A673 (cell line): ENCODE measurements at regions not wholly inside any gene's neighbourhood (a gene's known extent, or its start where the extent isn't known, plus 50 kb on each side); places are given as distances from the start of the nearest gene placed in this dataset.

Source experiments
- BruUV-seq: library from RNA; stranded (reverse); fragments of 400-500 nt; replicated peaks from 2 replicates; lab custom pipeline; 2021; lab: Mats Ljungman, UMichigan
- CTCF ChIA-PET: fragments of 300-600 bp; sonication (Branson Sonifier 250); formaldehyde crosslinking; loops from one replicate; lab custom pipeline; 2022; ENCODE audit warnings: antibody characterized with exemption; lab: Charles Lee
- POLR2A ChIA-PET: fragments of 300-600 bp; sonication (Branson Sonifier 250); formaldehyde crosslinking; loops from one replicate; lab custom pipeline; 2022; ENCODE audit warnings: antibody characterized with exemption; ENCODE audit not compliant: low non-redundant PET; lab: Charles Lee
- DNase-seq: peaks from one replicate; pipeline ENCODE4 v3.0.0-alpha.2; 2015; ENCODE audit warnings: low spot score
- H3K27ac ChIP-seq: fragments of 200-600 bp; sonication (generic); 2 replicates; pipeline ENCODE4 v1.5.1; 2016; ENCODE audit warnings: mixed run types, low read depth, mild to moderate bottlenecking, mixed read lengths, antibody characterized with exemption, low read length; ENCODE audit not compliant: poor library complexity, severe bottlenecking
- H3K27me3 ChIP-seq: fragments of 200-600 bp; sonication (generic); replicated peaks from 2 replicates; pipeline ENCODE4 v1.6.1; 2017; ENCODE audit warnings: mixed run types, low read depth, mild to moderate bottlenecking, mixed read lengths, antibody characterized with exemption, low read length; ENCODE audit not compliant: insufficient read depth, poor library complexity
- H3K36me3 ChIP-seq: fragments of 200-600 bp; sonication (generic); 2 replicates; pipeline ENCODE4 v1.6.1; 2016; ENCODE audit warnings: mixed run types, mild to moderate bottlenecking, mixed read lengths, antibody characterized with exemption, low read length; ENCODE audit not compliant: insufficient read depth, poor library complexity, severe bottlenecking
- H3K4me1 ChIP-seq: fragments of 200-600 bp; sonication (generic); 2 replicates; pipeline ENCODE4 v1.6.1; 2017; ENCODE audit warnings: mixed run types, mild to moderate bottlenecking, mixed read lengths, antibody characterized with exemption, low read length; ENCODE audit not compliant: insufficient read depth, poor library complexity, severe bottlenecking
- H3K4me3 ChIP-seq: fragments of 200-600 bp; sonication (generic); 2 replicates; pipeline ENCODE4 v1.5.1; 2016; ENCODE audit warnings: low read depth, mixed run types, mild to moderate bottlenecking, mixed read lengths, low read length; ENCODE audit not compliant: poor library complexity, severe bottlenecking
- H3K9me3 ChIP-seq: fragments of 200-600 bp; sonication (generic); 2 replicates; pipeline ENCODE4 v1.6.1; 2016; ENCODE audit warnings: mixed run types, low read depth, mild to moderate bottlenecking, mixed read lengths, antibody characterized with exemption, low read length; ENCODE audit not compliant: poor library complexity, severe bottlenecking
- EZH2 ChIP-seq: fragments of 200-600 bp; sonication (generic); IDR thresholded peaks from 2 replicates; pipeline ENCODE4 v1.6.1; 2017; ENCODE audit warnings: borderline replicate concordance, low read depth, mild to moderate bottlenecking, mixed read lengths, antibody characterized with exemption, low read length; ENCODE audit not compliant: poor library complexity, severe bottlenecking
- intact Hi-C: fragments of 100-400 bp; cut with micrococcal nuclease; formaldehyde crosslinking; loops from one replicate; pipeline ENCODE4 v1.10.0; 2022; ENCODE audit not compliant: unreplicated experiment
- TF ChIP-seq, protein P1 (sequence below): fragments of 300-800, 200-600 bp; sonication (generic); conservative IDR thresholded peaks from 2 replicates; pipeline ENCODE4 v1.5.1; 2017; ENCODE audit warnings: low read depth, mild to moderate bottlenecking, antibody characterized with exemption, low read length, moderate library complexity, mixed read lengths

DNA sequence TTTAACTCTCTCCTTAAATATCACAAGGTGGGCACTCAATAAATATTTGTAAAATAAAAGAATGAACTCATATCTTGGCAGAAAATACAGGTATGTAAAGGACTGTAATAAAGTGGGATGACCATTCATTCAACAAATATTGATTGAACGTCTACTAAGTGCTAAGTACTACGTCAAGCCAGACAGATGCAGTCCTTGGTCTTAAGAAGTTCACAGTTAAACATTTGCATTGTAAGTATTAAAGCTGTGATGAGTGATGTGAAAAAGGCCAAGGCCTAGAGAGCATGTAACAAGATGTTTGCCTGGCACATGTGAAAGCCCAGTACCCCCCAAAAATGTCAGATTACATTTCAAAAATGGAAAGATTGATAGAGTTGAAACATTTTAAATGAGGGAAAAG lies 130.1 kb upstream of the TMEM170B start:
- no peaks in the 10 kb centered on the region for H3K27me3 ChIP-seq
- ChIA-PET POLR2A (no interaction called here), CTCF (no interaction called here)
- no peaks in the 10 kb centered on the region for H3K36me3 ChIP-seq
- no TSS peak for BruUV-seq
- no peak overlapping the region for H3K4me3 ChIP-seq
- H3K27ac ChIP-seq: no peak overlapping the region
- no peak for DNase-seq
- no peaks in the 10 kb centered on the region for H3K9me3 ChIP-seq
- intact Hi-C loops: no loop called here
- TF ChIP-seq, protein P1, sequence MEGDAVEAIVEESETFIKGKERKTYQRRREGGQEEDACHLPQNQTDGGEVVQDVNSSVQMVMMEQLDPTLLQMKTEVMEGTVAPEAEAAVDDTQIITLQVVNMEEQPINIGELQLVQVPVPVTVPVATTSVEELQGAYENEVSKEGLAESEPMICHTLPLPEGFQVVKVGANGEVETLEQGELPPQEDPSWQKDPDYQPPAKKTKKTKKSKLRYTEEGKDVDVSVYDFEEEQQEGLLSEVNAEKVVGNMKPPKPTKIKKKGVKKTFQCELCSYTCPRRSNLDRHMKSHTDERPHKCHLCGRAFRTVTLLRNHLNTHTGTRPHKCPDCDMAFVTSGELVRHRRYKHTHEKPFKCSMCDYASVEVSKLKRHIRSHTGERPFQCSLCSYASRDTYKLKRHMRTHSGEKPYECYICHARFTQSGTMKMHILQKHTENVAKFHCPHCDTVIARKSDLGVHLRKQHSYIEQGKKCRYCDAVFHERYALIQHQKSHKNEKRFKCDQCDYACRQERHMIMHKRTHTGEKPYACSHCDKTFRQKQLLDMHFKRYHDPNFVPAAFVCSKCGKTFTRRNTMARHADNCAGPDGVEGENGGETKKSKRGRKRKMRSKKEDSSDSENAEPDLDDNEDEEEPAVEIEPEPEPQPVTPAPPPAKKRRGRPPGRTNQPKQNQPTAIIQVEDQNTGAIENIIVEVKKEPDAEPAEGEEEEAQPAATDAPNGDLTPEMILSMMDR: no peak
- no peak for TF ChIP-seq EZH2
- peaks cover 11% of the 10 kb centered on the region for H3K4me1 ChIP-seq

DNA sequence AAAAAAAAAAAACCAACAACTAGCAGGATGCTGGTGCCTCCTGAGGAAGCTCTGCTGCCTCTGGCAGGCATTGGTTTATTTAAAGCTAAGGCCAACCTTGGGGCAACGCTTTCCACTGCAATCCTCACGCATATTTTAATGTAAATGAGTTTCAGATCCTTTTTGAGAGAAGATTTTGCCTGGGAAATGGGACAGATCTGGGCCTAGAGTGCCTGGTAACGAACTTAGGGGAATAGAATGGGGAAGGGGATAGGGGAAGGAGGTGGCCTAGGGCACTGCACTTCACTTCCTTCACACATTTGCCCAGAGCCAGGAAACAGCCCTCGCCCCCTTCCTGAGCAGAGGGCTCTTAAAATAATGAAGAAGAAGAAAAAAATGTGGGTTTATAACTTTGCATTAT lies 132.7 kb upstream of the TMEM170B start:
- H3K36me3 ChIP-seq: no peaks in the 10 kb centered on the region
- no peaks in the 10 kb centered on the region for H3K4me1 ChIP-seq
- H3K27me3 ChIP-seq: no peaks in the 10 kb centered on the region
- BruUV-seq: no TSS peak
- H3K27ac ChIP-seq: no peak overlapping the region
- ChIA-PET CTCF (no interaction called here), POLR2A (no interaction called here)
- no peak for TF ChIP-seq EZH2
- TF ChIP-seq, protein P1: no peak
- no peaks in the 10 kb centered on the region for H3K9me3 ChIP-seq
- DNase-seq: no peak
- no peak overlapping the region for H3K4me3 ChIP-seq
- intact Hi-C loops: no loop called here

DNA sequence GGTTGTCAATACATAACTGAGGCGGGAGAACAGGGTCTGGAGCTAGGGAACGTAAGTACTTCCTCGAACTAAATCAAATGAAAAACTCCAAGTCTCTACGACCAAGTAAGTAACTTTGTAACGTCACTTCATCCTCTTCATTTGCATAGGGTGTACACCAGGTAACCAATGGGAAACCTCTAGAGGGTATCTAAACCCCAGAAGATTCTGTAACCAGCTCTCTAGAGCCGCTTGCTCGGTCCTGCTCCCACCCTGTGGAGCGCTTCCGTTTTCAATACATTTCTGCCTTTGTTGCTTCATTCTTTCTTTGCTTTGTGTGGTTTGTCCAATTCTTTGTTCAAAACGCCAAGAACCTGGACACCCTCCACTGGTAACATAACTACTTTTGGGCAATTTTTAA lies 133.5 kb upstream of the TMEM170B start:
- Histone ChIP-seq H3K4me3 (no peak overlapping the region), H3K27me3 (no peaks in the 10 kb centered on the region), H3K27ac (no peak overlapping the region), H3K4me1 (peaks cover 2% of the 10 kb centered on the region), H3K36me3 (no peaks in the 10 kb centered on the region), H3K9me3 (no peaks in the 10 kb centered on the region)
- ChIA-PET POLR2A (no interaction called here), CTCF (no interaction called here)
- DNase-seq: no peak
- TF ChIP-seq, protein P1: no peak
- no peak for TF ChIP-seq EZH2
- intact Hi-C loops: no loop called here
- no TSS peak for BruUV-seq
